ENCODE measurements at regions not wholly inside any gene's neighbourhood (a gene's known extent, or its start where the extent isn't known, plus 50 kb on each side); places are given as distances from the start of the nearest gene placed in this dataset.

GRCh38 chr10:21257919-21258318, 267.6 kb downstream of the SKIDA1 start:
- H3K4me3 ChIP-seq (ENCODE audit: low read length) = no peak overlapping the region
- no peak for DNase-seq (ENCODE audit: low read depth)
- no peak for TF ChIP-seq CTCF (conservative IDR thresholded peaks at IDR 0.05; ENCODE audit: low read depth, low read length)

- DNase-seq (ENCODE audit: low read depth) = no peak
- no peak overlapping the region for H3K4me3 ChIP-seq (ENCODE audit: low read length)
- TF ChIP-seq CTCF (conservative IDR thresholded peaks at IDR 0.05; ENCODE audit: low read depth, low read length) = no peak
Observed at GRCh38 chr10:21257191-21257590, 268.3 kb downstream of the SKIDA1 start.

GRCh38 chr10:21249435-21249834, 276.0 kb downstream of the SKIDA1 start:
- no peak overlapping the region for H3K4me3 ChIP-seq (ENCODE audit: low read length)
- no peak for DNase-seq (ENCODE audit: low read depth)
- no peak for TF ChIP-seq CTCF (conservative IDR thresholded peaks at IDR 0.05; ENCODE audit: low read depth, low read length)

GRCh38 chr10:21247592-21247991, 277.9 kb downstream of the SKIDA1 start:
- no peak for DNase-seq (ENCODE audit: low read depth)
- no peak for TF ChIP-seq CTCF (conservative IDR thresholded peaks at IDR 0.05; ENCODE audit: low read depth, low read length)
- no peak overlapping the region for H3K4me3 ChIP-seq (ENCODE audit: low read length)

- no peak for TF ChIP-seq CTCF (conservative IDR thresholded peaks at IDR 0.05; ENCODE audit: low read depth, low read length)
- no peak for DNase-seq (ENCODE audit: low read depth)
- H3K4me3 ChIP-seq (ENCODE audit: low read length) = no peak overlapping the region
Observed at GRCh38 chr10:21246178-21246577, 279.3 kb downstream of the SKIDA1 start.

- no peak overlapping the region for H3K4me3 ChIP-seq (ENCODE audit: low read length)
- no peak for TF ChIP-seq CTCF (conservative IDR thresholded peaks at IDR 0.05; ENCODE audit: low read depth, low read length)
- no peak for DNase-seq (ENCODE audit: low read depth)
Observed at GRCh38 chr10:21243748-21244257, 281.7 kb downstream of the SKIDA1 start.

GRCh38 chr10:21242915-21243314, 282.6 kb downstream of the SKIDA1 start:
- no peak for DNase-seq (ENCODE audit: low read depth)
- no peak for TF ChIP-seq CTCF (conservative IDR thresholded peaks at IDR 0.05; ENCODE audit: low read depth, low read length)
- H3K4me3 ChIP-seq (ENCODE audit: low read length) = no peak overlapping the region

Measured in retinal pigment epithelial cell (primary cell).